HCT116 (cell line): ENCODE measurements at regions not wholly inside any gene's neighbourhood (a gene's known extent, or its start where the extent isn't known, plus 50 kb on each side); places are given as distances from the start of the nearest gene placed in this dataset.

Source experiments
- ATF3 ChIP-seq: IDR thresholded peaks from 2 replicates; pipeline ENCODE4 v1.6.1; 2012
- CTCF ChIP-seq, 3 experiments: fragments of 200-600 bp in 1 of 3; sonication (generic) in 1 of 3; IDR thresholded peaks in 2 of 3; conservative IDR thresholded peaks in 1 of 3; 2 replicates each; pipeline ENCODE4 v1.5.1; 2012 to 2017; ENCODE audit warnings: low read depth in 2 of 3, low read length in 2 of 3, antibody characterized with exemption in 1 of 3, borderline replicate concordance in 1 of 3, control low read depth in 1 of 3, mild to moderate bottlenecking in 1 of 3, mixed read lengths in 1 of 3, mixed run types in 1 of 3, moderate library complexity in 1 of 3; ENCODE audit not compliant: insufficient read depth in 1 of 3
- EGR1 ChIP-seq: IDR thresholded peaks from 2 replicates; pipeline ENCODE4 v1.6.1; 2012; ENCODE audit warnings: low read depth
- EZH2 ChIP-seq: fragments of 200-600 bp; sonication (generic); IDR thresholded peaks from 2 replicates; pipeline ENCODE4 v1.6.1; 2017; ENCODE audit warnings: antibody characterized with exemption, mixed run types
- JUND ChIP-seq: IDR thresholded peaks from 2 replicates; pipeline ENCODE4 v1.6.1; 2012
- POLR2A ChIP-seq: IDR thresholded peaks from 2 replicates; pipeline ENCODE4 v1.7.0; 2011; ENCODE audit warnings: borderline replicate concordance; ENCODE audit not compliant: insufficient read depth, insufficient read length; ENCODE audit errors: extremely low read depth
- POLR2AphosphoS5 ChIP-seq: IDR thresholded peaks from 2 replicates; pipeline ENCODE4 v1.6.1; 2011; ENCODE audit warnings: mild to moderate bottlenecking, low read depth, low read length, moderate library complexity
- RAD21 ChIP-seq: IDR thresholded peaks from 2 replicates; pipeline ENCODE4 v1.6.1; 2012; ENCODE audit warnings: low read depth, mild to moderate bottlenecking
- REST ChIP-seq: IDR thresholded peaks from 2 replicates; pipeline ENCODE4 v1.6.1; 2012; ENCODE audit warnings: low read depth
- SP1 ChIP-seq: IDR thresholded peaks from 2 replicates; pipeline ENCODE4 v1.6.1; 2012; ENCODE audit warnings: low read depth
- TCF7L2 ChIP-seq: IDR thresholded peaks from 2 replicates; pipeline ENCODE4 v1.7.0; 2011; ENCODE audit warnings: borderline replicate concordance, inconsistent platforms; ENCODE audit not compliant: insufficient read depth, insufficient read length; ENCODE audit errors: extremely low read depth
- YY1 ChIP-seq: IDR thresholded peaks from 2 replicates; pipeline ENCODE4 v1.6.1; 2011; ENCODE audit warnings: low read length, low read depth, moderate library complexity, mild to moderate bottlenecking; ENCODE audit not compliant: insufficient replicate concordance; ENCODE audit errors: extremely low read depth

- TF ChIP-seq ATF3 (no peak), EZH2 (no peak), SP1 (no peak), JUND (no peak), CTCF (IDR thresholded peaks at IDR 0.05 in 2 of 3, conservative IDR thresholded peaks at IDR 0.05 in 1 of 3; ENCODE audit: borderline replicate concordance in 1 of 3, insufficient read depth in 1 of 3, low read depth in 2 of 3, low read length in 2 of 3) (no peak), POLR2A (no peak), REST (no peak), YY1 (no peak), RAD21 (no peak), TCF7L2 (no peak), POLR2AphosphoS5 (no peak), EGR1 (no peak)
Observed at GRCh38 chr11:127619946-127620345, 619.4 kb upstream of the KIRREL3 start.
